GM18505 (cell line): ENCODE measurements at regions not wholly inside any gene's neighbourhood (a gene's known extent, or its start where the extent isn't known, plus 50 kb on each side); places are given as distances from the start of the nearest gene placed in this dataset.

Experiments used
- ATAC-seq: cut with Tn5 transposase; IDR thresholded peaks from one replicate; pipeline ENCODE4 v1.9.1; 2021; ENCODE audit not compliant: unreplicated experiment
- POLR2A ChIP-seq: IDR thresholded peaks from 4 replicates; pipeline ENCODE4 v1.6.1; 2011; ENCODE audit warnings: borderline replicate concordance; ENCODE audit not compliant: insufficient read depth, insufficient read length; ENCODE audit errors: extremely low read depth

DNA sequence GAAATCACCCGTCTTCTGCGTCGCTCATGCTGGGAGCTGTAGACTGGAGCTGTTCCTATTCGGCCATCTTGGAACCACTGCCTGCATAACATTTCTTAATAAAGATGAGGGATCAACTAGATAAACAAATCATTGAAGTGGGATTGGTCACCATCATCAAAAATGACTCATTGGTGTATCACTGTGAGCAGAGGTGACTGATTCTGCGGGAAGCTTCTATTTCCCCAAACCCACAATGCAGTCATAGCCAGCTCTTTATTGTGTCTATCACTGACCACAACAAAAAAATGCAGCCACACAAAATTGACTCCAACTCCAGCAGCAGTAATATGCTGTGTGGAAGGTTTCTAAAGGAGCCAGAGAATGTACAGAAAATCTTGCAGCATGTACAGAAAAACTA, 630.7 kb upstream of the HS6ST1 start:
- no peak for TF ChIP-seq POLR2A
- no peak for ATAC-seq

DNA sequence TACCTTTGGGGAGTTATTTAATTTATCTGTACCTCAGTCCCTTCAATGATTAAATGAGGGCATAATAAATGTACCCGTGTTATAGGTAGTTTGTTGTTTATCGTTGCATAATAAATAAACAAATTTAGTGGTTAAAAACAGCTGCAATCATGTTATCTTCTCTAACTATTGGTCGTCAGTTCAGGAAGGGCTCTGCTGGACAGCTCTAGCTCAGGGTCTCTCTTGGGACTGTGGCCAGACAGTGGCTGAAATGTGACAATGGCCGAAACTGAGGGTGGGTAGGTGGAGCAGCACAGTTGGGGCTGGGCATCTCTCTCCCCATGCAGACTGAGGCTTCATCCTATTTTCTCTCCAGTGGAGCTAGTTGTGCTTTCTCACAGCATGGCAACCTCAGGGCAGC, 632.1 kb upstream of the HS6ST1 start:
- no peak for ATAC-seq
- no peak for TF ChIP-seq POLR2A

GRCh38 chr2:128958241-128958640, 639.6 kb upstream of the HS6ST1 start:
- ATAC-seq = no peak
- no peak for TF ChIP-seq POLR2A

GRCh38 chr2:128967646-128968045, 649.0 kb upstream of the HS6ST1 start:
- TF ChIP-seq POLR2A = no peak
- no peak for ATAC-seq

- no peak for TF ChIP-seq POLR2A
- no peak for ATAC-seq
These were observed 650.7 kb upstream of the HS6ST1 start for GRCh38 chr2:128969374-128969773.

GRCh38 chr2:128970332-128971116, 651.9 kb upstream of the HS6ST1 start:
- no peak for TF ChIP-seq POLR2A
- ATAC-seq = no peak

DNA sequence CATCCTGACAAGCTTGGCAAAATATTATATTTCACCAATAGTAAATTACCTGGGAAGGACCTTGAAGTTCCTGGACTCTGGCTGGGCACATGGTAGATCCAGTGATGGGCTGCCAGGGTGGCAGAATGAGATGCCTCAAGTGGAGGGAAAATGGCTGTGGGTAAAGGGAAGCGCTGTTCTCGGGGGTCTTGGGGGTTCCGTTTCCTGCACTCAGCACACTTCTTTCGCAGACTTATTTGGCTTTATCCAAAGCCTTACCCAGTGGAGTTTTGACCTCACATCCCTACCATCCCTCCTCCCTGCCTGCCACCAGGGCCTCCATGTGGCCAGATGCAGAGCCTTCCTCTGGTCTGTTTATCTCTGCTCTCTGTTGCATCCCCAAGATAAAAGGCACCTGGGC, 654.9 kb upstream of the HS6ST1 start:
- TF ChIP-seq POLR2A = no peak
- no peak for ATAC-seq

DNA sequence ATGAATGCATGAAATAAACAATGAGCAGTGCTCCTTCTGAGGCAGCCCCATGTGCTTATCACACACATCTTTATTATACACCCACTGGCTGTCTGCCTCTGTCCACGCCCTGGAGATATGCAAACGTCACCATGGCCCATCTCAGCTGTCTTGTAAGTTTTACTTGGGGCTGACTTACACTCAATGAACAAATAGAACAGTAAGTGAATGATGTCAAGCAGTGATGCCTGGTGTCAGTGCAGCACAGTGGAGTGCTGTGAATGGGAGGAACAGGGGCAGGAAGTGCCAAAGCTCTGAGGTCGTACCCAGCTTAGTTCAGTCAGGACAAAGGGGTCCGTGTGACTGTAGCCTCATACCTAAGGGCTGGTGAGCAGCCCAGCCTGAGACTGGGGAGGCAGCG, 659.5 kb upstream of the HS6ST1 start:
- no peak for TF ChIP-seq POLR2A
- no peak for ATAC-seq

DNA sequence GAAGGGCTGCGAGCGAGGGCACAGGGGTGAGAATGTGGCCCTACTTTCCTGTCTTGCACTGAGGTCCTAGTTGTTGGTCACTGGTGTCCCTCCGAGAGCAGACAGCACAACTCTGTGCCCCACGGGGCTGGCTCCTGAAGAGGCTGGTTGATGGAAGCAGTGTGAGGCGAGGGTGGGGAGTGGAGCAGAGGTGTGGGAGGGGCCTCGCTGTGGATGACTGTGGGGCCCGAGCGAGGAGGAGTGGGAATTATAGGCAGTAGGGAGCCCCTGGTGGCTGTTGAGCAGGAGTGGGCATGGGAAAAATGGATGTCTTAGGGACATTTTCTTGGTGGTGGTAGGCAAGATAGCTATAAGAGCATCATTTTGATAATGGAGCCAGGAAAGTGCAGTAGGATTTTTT, 660.5 kb upstream of the HS6ST1 start:
- no peak for TF ChIP-seq POLR2A
- ATAC-seq = no peak

DNA sequence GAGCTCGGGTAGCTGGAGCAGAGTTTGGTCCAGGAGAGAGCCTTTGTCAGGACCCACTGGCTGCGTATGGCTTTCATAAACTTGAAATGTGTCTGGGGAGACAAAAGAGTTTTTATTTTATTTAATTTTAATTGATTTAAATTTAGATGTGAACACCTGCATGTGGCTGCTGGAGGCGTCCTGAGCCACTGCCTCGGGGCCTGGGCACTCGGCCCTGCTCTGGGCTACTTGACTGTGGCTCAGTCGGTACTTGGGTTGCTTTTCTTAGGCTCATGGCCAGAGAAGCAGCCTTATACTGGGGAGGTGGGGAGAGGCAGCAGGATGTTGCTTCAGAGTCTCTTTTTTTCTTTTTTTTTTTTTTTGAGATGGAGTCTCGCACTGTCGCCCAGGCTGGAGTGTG, 661.8 kb upstream of the HS6ST1 start:
- no peak for ATAC-seq
- no peak for TF ChIP-seq POLR2A

GRCh38 chr2:128981353-128981752, 662.7 kb upstream of the HS6ST1 start:
- no peak for ATAC-seq
- no peak for TF ChIP-seq POLR2A

GRCh38 chr2:128982001-128982400, 663.3 kb upstream of the HS6ST1 start:
- no peak for TF ChIP-seq POLR2A
- no peak for ATAC-seq

- TF ChIP-seq POLR2A = no peak
- no peak for ATAC-seq
These were observed 664.0 kb upstream of the HS6ST1 start for GRCh38 chr2:128982670-128983069.

DNA sequence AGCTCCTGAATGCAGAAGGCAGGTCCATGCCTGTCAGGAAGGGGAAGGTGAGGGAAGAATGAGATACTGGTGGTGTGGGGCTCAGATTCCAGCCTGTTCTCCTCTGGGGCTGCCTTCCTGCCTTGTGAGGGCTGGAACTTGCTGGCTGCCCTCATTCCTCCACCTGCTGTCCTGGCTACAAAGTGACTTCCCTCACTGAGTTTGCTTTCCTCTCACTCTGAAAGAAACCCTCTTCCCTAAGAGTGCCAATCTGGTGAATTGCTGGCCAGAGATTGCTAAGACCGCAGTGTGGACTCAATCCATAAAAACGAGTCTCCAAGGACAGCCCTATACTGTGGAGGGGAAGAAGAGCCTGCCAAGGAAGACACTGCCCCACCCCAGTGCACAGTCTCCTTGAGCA, 664.4 kb upstream of the HS6ST1 start:
- no peak for ATAC-seq
- TF ChIP-seq POLR2A = no peak

DNA sequence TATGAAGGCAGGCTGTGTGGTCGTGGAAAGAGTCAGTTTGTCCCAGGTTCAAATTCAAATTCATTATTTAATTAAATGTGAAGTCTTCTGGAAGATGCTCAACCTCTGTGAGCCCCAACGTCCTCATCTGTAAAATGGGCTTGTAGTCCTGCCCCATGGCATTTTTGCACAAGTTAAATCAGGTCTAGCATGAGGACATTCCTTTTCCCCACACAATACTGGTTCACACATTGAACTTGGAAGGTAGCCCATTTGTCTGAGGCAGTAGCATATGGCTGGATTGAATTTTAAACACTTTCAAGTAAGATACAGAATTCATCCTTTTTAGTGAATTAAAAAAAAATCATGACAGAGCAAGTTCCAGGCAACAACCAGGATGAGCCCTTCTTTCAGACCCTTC, 665.4 kb upstream of the HS6ST1 start:
- TF ChIP-seq POLR2A = no peak
- no peak for ATAC-seq

DNA sequence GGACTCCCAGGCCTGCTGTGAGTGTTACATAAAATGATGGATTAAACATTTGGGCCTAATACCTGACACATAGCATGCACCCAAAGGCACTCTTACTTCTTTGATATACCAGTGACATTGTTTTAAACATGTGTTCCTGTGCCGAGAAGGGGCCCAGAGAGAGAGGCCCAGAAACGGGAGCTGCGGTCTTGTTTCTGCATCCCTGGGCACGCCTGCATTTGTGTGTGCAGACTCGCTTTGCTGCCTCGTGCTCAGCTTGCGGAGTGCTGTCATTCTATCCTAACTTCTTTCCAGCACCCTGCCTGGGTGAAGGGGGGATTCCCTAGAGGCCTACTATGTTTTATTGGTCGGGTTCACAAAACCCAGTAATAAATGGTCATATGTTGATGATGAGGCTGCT, 666.2 kb upstream of the HS6ST1 start:
- no peak for ATAC-seq
- no peak for TF ChIP-seq POLR2A
